ENCODE measurements at regions not wholly inside any gene's neighbourhood (a gene's known extent, or its start where the extent isn't known, plus 50 kb on each side); places are given as distances from the start of the nearest gene placed in this dataset.

DNA sequence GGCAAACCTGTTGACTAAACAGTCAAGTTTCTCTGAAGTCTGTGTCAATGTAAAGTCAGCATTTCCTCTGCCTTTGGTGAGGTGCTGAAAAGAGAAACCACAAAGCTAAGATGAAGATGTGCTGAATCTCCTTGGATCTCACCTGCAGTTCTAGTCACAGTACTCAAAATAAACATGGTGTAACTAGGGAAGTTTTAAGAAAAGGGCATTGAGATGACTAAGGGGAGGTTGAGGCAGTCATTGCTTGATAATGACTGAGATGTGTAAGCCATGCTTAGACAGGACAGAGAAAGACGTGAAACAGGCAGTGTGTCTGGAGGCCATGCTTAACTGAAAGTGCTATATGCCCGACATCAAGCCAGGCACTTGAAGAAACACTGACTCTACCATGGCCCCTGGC is 1010.0 kb upstream of the CELF4 start:
- TF ChIP-seq, protein P1, sequence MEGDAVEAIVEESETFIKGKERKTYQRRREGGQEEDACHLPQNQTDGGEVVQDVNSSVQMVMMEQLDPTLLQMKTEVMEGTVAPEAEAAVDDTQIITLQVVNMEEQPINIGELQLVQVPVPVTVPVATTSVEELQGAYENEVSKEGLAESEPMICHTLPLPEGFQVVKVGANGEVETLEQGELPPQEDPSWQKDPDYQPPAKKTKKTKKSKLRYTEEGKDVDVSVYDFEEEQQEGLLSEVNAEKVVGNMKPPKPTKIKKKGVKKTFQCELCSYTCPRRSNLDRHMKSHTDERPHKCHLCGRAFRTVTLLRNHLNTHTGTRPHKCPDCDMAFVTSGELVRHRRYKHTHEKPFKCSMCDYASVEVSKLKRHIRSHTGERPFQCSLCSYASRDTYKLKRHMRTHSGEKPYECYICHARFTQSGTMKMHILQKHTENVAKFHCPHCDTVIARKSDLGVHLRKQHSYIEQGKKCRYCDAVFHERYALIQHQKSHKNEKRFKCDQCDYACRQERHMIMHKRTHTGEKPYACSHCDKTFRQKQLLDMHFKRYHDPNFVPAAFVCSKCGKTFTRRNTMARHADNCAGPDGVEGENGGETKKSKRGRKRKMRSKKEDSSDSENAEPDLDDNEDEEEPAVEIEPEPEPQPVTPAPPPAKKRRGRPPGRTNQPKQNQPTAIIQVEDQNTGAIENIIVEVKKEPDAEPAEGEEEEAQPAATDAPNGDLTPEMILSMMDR (conservative IDR thresholded peaks at IDR 0.05; ENCODE audit: control insufficient read depth, insufficient read depth, low read depth, low read length): no peak
- H3K4me3 ChIP-seq (ENCODE audit: control insufficient read depth, low read depth, low read length): no peak overlapping the region
- no peak for DNase-seq (ENCODE audit: low read depth)

DNA sequence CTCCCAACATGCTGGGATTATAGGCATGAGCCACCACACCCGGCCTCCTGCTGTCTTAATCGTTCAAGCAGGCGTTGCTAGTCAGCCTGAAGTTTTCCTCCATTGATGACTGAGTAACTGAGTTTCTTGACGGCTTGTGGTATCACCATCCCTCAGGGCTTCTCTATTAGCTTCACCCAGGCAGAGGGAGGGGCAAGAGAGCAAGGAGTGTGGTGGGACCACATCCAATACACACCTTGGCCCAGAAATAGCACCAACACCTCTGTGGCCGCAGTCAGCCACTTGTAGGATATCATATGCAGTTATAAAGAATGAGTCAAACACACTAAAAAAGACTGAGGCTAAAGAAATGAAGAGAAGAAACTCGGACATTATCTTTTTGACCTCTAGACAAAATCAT is 1009.4 kb upstream of the CELF4 start:
- TF ChIP-seq, protein P1 (conservative IDR thresholded peaks at IDR 0.05; ENCODE audit: control insufficient read depth, insufficient read depth, low read depth, low read length): no peak
- DNase-seq (ENCODE audit: low read depth): no peak
- no peak overlapping the region for H3K4me3 ChIP-seq (ENCODE audit: control insufficient read depth, low read depth, low read length)

DNA sequence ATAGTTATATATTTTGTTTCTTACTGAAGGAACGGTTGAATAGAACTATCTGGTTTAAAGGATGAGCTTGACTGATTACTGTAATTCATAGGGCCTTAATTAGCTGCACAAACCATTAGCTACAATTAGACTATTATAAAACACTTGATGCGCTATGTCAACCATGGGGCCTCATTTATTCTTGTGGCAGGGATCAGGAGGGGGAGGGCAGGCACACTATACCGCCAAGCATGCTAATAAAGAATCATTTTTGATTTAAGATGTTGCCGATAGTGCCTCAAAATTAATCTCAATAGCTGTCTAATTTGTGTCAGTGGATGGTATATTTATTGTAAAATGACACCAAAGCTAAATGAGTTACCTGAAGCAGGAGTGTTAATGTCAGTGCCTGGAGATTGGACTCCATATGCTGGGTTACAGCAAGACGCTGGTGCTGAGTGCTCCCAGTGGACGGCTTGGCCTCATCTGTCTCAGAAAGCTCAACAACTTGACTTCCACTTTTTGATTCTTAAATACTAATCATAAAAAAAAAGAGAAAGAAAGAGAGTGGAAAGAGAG is 1007.0 kb upstream of the CELF4 start:
- H3K4me3 ChIP-seq (ENCODE audit: control insufficient read depth, low read depth, low read length): no peak overlapping the region
- no peak for DNase-seq (ENCODE audit: low read depth)
- TF ChIP-seq, protein P1 (conservative IDR thresholded peaks at IDR 0.05; ENCODE audit: control insufficient read depth, insufficient read depth, low read depth, low read length): no peak

DNA sequence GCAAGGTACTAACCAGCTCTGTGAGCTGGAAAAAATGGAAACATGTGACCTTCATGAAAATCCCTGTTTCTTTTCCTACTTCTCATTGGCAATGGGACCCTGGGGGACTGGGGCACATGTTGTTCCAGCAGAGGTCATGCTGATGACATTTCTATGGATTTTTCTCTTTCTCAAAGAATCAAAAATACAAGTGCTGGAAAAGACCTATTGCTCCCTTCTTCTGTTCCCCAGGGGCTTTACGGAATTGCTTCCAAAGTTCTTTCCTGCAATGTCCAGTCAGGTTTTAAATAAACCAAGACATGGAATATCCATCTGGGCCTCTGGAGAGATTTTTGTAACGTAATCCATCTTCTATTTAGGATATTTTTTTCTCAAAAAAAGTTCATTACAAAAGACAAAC is 1006.1 kb upstream of the CELF4 start:
- H3K4me3 ChIP-seq (ENCODE audit: control insufficient read depth, low read depth, low read length): no peak overlapping the region
- TF ChIP-seq, protein P1 (conservative IDR thresholded peaks at IDR 0.05; ENCODE audit: control insufficient read depth, insufficient read depth, low read depth, low read length): no peak
- DNase-seq (ENCODE audit: low read depth): no peak

DNA sequence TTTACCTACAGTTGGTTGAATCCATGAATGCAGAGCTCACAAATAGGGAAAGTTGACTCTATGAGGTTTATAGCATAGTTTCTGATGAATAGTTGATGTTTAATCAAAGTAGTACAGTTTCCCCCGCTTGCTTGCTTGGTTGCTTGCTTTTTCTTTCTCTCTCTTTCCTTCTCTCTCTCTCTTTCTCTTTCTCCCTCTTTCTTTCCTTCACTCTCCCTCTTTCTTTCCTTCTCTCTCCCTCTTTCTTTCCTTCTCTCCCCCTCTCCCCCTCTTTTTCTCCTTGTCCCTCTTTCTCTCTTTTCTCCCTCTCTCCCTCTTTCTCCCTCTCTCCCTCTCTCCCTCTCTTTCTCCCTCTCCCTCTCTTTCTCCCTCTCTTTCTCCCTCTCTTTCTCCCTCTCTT is 999.9 kb upstream of the CELF4 start:
- DNase-seq (ENCODE audit: low read depth): no peak
- TF ChIP-seq, protein P1 (conservative IDR thresholded peaks at IDR 0.05; ENCODE audit: control insufficient read depth, insufficient read depth, low read depth, low read length): no peak
- H3K4me3 ChIP-seq (ENCODE audit: control insufficient read depth, low read depth, low read length): no peak overlapping the region

DNA sequence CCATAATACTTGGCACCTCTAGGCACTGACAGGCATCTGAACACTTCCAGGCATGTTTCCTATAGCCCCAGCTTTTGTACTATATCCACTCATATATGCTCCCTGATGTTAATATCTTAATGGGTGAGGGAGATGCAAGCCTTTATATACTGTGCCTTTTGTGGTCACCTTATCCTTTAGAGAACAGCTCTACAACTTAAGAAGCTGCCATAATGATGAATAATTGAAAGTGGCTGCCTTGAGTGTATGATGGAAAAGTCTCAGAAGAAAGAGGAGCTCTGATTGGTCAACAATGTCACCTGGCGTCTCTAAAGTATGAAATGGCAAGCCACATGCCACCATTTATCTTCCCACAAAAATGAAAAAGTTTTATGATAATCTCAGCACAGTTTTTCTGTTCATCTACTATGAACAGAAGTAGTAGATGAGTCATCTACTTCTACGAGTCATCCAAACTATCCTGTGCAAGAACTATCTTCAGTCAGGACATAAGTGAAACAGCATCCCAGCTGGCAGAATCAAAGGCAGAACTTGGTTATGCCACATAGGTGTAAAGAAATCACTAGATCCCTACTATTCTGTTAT is 997.9 kb upstream of the CELF4 start:
- TF ChIP-seq, protein P1 (conservative IDR thresholded peaks at IDR 0.05; ENCODE audit: control insufficient read depth, insufficient read depth, low read depth, low read length): no peak
- no peak for DNase-seq (ENCODE audit: low read depth)
- no peak overlapping the region for H3K4me3 ChIP-seq (ENCODE audit: control insufficient read depth, low read depth, low read length)

All from fibroblast of mammary gland (primary cell).